ENCODE measurements at regions not wholly inside any gene's neighbourhood (a gene's known extent, or its start where the extent isn't known, plus 50 kb on each side); places are given as distances from the start of the nearest gene placed in this dataset.
"Not testable (repeated sequence)": the region's sequence is repeated elsewhere in the genome, so short reads cannot be mapped to it uniquely, and the experiment has no call there.

DNA sequence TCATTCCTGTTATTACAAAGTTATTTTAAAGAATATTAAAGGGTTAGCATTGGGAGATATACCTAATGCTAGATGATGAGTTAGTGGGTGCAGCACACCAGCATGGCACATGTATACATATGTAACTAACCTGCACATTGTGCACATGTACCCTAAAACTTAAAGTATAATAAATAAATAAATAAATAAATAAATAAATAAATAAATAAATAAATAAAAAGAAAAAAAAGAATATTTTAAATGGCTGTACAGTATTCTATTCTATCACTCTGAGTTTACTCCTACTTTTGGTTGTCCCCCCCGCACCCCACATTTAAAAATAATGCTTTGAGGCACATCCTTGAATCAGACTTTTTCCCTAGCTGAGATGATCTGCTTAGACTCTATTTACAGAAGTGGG is 218.6 kb downstream of the MSX2 start:
- peaks cover 33% of the 10 kb centered on the region for H3K27me3 Mint-ChIP-seq
- H3K9me3 Mint-ChIP-seq; H3K27ac Mint-ChIP-seq; H3K4me1 Mint-ChIP-seq (ENCODE audit: low read depth); H3K36me3 Mint-ChIP-seq (ENCODE audit: low read depth); H3K4me3 Mint-ChIP-seq: not testable (repeated sequence)

- Mint-ChIP-seq H3K36me3 (ENCODE audit: low read depth) (no peaks in the 10 kb centered on the region), H3K27ac (no peak overlapping the region), H3K27me3 (peaks cover 35% of the 10 kb centered on the region), H3K4me3 (no peak overlapping the region), H3K9me3 (no peaks in the 10 kb centered on the region), H3K4me1 (ENCODE audit: low read depth) (no peaks in the 10 kb centered on the region)
These were observed 213.1 kb downstream of the MSX2 start for GRCh38 chr5:174937201-174938123.

GRCh38 chr5:174935854-174936474 is 211.6 kb downstream of the MSX2 start:
- Mint-ChIP-seq H3K4me1 (ENCODE audit: low read depth) (no peaks in the 10 kb centered on the region), H3K27ac (no peak overlapping the region), H3K27me3 (peaks cover 24% of the 10 kb centered on the region), H3K36me3 (ENCODE audit: low read depth) (no peaks in the 10 kb centered on the region), H3K4me3 (no peak overlapping the region), H3K9me3 (no peaks in the 10 kb centered on the region)

DNA sequence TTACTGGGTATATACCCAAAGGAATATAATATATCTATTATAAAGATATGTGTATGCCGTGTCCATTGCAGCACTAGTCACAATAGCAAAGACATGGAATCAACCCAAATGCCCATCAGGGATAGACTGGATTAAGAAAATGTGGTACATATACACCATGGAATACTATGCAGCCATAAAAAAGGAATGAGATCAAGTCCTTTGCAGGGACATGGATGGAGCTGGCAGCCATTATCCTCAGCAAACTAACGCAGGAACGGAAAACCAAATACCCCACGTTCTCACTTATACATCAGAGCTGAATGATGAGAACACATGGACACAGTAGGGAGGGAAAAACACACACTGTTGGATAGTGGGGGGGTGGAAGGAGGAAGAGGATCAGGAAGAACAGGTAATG is 206.7 kb downstream of the MSX2 start:
- H3K9me3 Mint-ChIP-seq; H3K4me1 Mint-ChIP-seq (ENCODE audit: low read depth); H3K4me3 Mint-ChIP-seq; H3K27ac Mint-ChIP-seq; H3K36me3 Mint-ChIP-seq (ENCODE audit: low read depth): not testable (repeated sequence)
- peaks cover 11% of the 10 kb centered on the region for H3K27me3 Mint-ChIP-seq

GRCh38 chr5:174925586-174925985 is 201.2 kb downstream of the MSX2 start:
- Mint-ChIP-seq H3K27ac (no peak overlapping the region), H3K4me1 (ENCODE audit: low read depth) (no peaks in the 10 kb centered on the region), H3K4me3 (no peak overlapping the region), H3K36me3 (ENCODE audit: low read depth) (no peaks in the 10 kb centered on the region), H3K27me3 (peaks cover 6% of the 10 kb centered on the region), H3K9me3 (no peaks in the 10 kb centered on the region)

DNA sequence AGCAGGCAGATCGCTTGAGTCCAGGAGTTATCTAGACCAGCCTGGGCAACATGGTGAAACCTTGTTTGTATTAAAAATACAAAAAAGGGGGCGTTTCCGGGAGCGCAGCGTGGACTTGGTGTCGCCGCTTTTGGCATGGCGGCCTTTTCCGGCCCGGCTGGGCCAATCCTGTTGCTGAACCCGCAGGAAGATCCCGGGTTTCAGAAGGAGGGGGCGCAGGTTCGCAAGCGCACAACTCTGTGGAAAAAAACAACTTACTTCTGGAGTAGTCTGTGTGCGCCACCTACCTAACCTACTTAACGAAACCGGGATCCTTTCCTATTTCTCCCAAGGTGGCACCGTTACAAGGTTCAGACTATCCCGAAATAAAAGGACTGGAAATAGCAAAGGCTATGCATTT is 198.6 kb downstream of the MSX2 start:
- H3K9me3 Mint-ChIP-seq: no peaks in the 10 kb centered on the region
- H3K4me1 Mint-ChIP-seq (ENCODE audit: low read depth): no peaks in the 10 kb centered on the region
- H3K36me3 Mint-ChIP-seq (ENCODE audit: low read depth): no peaks in the 10 kb centered on the region
- no peak overlapping the region for H3K4me3 Mint-ChIP-seq
- H3K27ac Mint-ChIP-seq: no peak overlapping the region
- H3K27me3 Mint-ChIP-seq: peaks cover 3% of the 10 kb centered on the region

DNA sequence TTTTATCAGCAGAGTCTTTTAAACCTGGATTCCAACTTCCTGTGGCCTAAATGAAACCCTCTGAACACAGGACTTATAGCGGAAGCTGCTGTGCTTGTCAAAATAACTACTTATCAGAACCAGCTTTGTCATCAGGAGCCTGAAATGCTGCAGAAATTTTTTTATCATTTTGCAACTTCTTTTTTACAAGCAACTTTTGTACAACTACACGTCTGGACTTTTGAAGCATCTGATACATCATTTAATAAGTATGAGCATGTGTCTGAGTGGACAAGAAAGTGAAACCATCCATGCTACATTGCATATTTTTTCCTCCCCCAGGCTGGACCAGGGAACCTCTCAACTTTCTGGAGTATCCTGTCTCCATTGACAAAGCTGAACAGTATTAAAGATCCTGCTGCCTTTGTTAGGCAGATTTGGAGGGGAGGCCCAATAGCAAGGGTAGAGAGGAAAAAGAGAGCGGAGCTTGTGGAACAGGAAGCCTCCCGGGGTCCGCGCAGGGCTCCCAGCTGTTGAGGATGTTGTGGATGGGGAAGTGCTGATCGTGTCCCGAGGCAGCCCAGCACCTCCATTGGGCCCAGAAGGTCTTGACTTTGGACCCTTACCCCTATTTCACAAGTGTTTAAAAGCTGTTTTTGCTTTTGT is 196.6 kb downstream of the MSX2 start:
- no peak overlapping the region for H3K27ac Mint-ChIP-seq
- H3K4me3 Mint-ChIP-seq: no peak overlapping the region
- H3K36me3 Mint-ChIP-seq (ENCODE audit: low read depth): no peaks in the 10 kb centered on the region
- H3K9me3 Mint-ChIP-seq: no peaks in the 10 kb centered on the region
- H3K27me3 Mint-ChIP-seq: peaks cover 3% of the 10 kb centered on the region
- H3K4me1 Mint-ChIP-seq (ENCODE audit: low read depth): no peaks in the 10 kb centered on the region

DNA sequence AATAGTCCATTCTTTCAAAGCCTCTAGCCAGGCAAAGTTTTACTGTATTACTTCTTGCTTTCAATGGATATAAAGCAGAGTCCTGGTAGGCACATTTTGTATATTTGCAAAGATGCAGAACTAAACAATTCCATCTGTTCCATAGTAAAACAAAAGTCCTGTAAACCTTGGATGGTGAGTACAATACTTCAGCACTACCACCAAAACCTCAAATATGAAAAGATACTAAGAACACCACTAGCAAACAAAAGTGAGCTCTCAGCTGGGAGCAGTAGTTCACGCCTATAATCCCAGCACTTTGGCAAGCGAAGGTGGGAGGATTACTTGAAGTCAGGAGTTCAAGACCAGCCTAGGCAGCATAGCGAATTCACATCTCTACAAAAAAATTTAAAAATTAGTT is 195.0 kb downstream of the MSX2 start:
- Mint-ChIP-seq H3K4me3 (no peak overlapping the region), H3K27ac (no peak overlapping the region), H3K27me3 (peaks cover 4% of the 10 kb centered on the region), H3K9me3 (no peaks in the 10 kb centered on the region), H3K4me1 (ENCODE audit: low read depth) (no peaks in the 10 kb centered on the region), H3K36me3 (ENCODE audit: low read depth) (no peaks in the 10 kb centered on the region)

DNA sequence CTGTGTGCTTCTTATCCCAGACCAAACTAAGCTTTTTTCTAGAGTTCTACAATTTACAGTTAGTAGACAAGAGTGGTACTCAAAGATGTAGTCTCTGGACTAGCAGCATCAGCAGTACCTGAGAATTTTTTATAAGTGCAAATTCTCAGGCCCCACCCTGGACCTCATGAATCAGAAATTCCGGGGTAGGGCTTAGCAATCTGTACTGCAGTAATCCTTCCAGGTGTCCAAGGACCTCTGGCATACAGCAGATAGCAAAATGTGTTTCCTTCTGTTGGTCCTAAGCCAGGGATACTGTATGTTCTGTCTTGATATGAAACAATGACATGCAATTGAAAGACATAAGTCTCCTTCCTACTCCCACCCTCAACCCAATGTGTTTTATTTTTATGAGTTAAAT is 194.3 kb downstream of the MSX2 start:
- Mint-ChIP-seq H3K36me3 (ENCODE audit: low read depth) (no peaks in the 10 kb centered on the region), H3K27ac (no peak overlapping the region), H3K4me1 (ENCODE audit: low read depth) (no peaks in the 10 kb centered on the region), H3K27me3 (peaks cover 7% of the 10 kb centered on the region), H3K4me3 (no peak overlapping the region), H3K9me3 (no peaks in the 10 kb centered on the region)

DNA sequence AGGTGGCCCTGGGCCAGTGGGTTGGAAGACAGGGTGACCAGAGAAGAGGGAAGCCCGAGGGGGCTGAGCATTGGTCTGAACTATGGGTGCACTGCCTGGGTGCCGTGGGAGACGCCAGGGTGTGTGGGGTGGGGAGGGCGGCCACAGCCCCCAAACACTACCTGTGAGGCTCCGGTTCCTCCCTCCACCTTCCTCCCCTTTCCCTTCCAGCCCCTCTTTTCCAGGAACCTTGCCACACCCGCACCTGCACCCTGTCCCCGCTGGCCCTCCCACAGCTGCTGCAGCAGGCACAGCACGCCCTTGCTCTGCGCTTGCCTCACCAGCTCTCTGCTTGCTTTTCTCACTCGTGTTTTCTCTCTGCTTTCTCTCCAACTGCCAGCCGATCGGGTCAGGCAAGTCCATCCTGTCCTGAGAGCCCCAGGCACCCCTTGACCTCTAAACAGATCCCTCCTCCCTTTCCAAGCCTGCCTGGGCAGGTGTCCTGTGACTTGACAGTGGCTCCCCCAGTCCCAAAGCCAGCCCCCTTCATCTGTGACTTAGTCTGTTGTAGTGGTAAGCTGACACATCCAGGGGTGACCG is 193.7 kb downstream of the MSX2 start:
- no peak overlapping the region for H3K4me3 Mint-ChIP-seq
- H3K4me1 Mint-ChIP-seq (ENCODE audit: low read depth): no peaks in the 10 kb centered on the region
- peaks cover 7% of the 10 kb centered on the region for H3K27me3 Mint-ChIP-seq
- no peak overlapping the region for H3K27ac Mint-ChIP-seq
- no peaks in the 10 kb centered on the region for H3K9me3 Mint-ChIP-seq
- no peaks in the 10 kb centered on the region for H3K36me3 Mint-ChIP-seq (ENCODE audit: low read depth)

GRCh38 chr5:174917435-174917834 is 193.1 kb downstream of the MSX2 start:
- H3K27ac Mint-ChIP-seq; H3K4me3 Mint-ChIP-seq; H3K4me1 Mint-ChIP-seq (ENCODE audit: low read depth); H3K9me3 Mint-ChIP-seq; H3K27me3 Mint-ChIP-seq; H3K36me3 Mint-ChIP-seq (ENCODE audit: low read depth): not testable (repeated sequence)

DNA sequence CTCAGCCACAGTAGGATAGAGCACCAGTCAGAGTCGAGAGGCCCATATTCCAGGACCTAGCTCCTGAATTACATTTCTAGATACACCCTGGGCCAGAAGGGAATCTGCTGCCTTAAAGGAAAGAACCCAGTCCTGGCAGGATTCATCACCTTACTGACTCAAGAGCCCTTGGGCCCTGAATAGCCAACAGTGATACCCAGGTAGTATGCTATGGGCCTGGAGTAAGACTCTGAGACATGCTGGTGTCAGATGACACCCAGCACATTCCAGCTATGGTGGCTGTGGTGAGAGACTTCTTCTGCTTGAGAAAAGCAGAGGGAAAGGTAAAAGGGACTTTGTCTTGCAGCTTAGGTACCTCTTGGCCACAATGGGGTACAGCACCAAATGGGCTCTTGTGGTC is 192.5 kb downstream of the MSX2 start:
- H3K36me3 Mint-ChIP-seq (ENCODE audit: low read depth); H3K27ac Mint-ChIP-seq; H3K4me1 Mint-ChIP-seq (ENCODE audit: low read depth); H3K27me3 Mint-ChIP-seq; H3K9me3 Mint-ChIP-seq; H3K4me3 Mint-ChIP-seq: not testable (repeated sequence)

DNA sequence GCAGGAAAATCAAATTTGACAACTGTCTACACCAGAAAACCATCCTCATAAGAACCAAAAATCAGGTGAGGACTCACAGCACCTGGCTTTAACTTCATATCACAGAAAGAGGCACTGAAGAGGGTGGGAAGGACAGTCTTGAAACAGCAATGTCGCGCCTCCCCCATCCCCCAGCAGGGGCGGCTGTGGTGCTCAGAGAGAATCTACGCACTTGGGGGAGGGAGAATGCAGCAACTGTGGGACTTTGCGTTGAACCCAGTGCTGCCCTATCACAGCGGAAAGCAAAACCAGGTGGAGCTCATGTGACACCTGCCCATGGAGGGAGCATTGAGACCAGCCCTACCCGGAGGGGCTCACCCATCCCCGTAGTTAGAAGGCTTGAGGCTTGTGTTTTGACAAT is 191.8 kb downstream of the MSX2 start:
- Mint-ChIP-seq H3K27ac (no peak overlapping the region), H3K4me1 (ENCODE audit: low read depth) (no peaks in the 10 kb centered on the region), H3K27me3 (peaks cover 8% of the 10 kb centered on the region), H3K9me3 (no peaks in the 10 kb centered on the region), H3K36me3 (ENCODE audit: low read depth) (no peaks in the 10 kb centered on the region), H3K4me3 (no peak overlapping the region)

GRCh38 chr5:174911118-174911517 is 186.7 kb downstream of the MSX2 start:
- H3K4me3 Mint-ChIP-seq: no peak overlapping the region
- peaks cover 4% of the 10 kb centered on the region for H3K4me1 Mint-ChIP-seq (ENCODE audit: low read depth)
- H3K27me3 Mint-ChIP-seq: peaks cover 16% of the 10 kb centered on the region
- no peak overlapping the region for H3K27ac Mint-ChIP-seq
- H3K36me3 Mint-ChIP-seq (ENCODE audit: low read depth): no peaks in the 10 kb centered on the region
- H3K9me3 Mint-ChIP-seq: no peaks in the 10 kb centered on the region

- peaks cover 25% of the 10 kb centered on the region for H3K27me3 Mint-ChIP-seq
- no peak overlapping the region for H3K4me3 Mint-ChIP-seq
- no peak overlapping the region for H3K27ac Mint-ChIP-seq
- H3K4me1 Mint-ChIP-seq (ENCODE audit: low read depth): peaks cover 4% of the 10 kb centered on the region
- no peaks in the 10 kb centered on the region for H3K36me3 Mint-ChIP-seq (ENCODE audit: low read depth)
- no peaks in the 10 kb centered on the region for H3K9me3 Mint-ChIP-seq
These were observed 185.9 kb downstream of the MSX2 start for GRCh38 chr5:174910245-174910737.

Measured in stimulated activated naive CD8-positive, alpha-beta T cell treated with anti-CD3 and anti-CD28 coated beads, Interleukin-15, Interleukin-2, amounts not matched to agents 100 ng/mL and 50 ng/mL, for 24 hours (primary cell).